ENCODE measurements at regions not wholly inside any gene's neighbourhood (a gene's known extent, or its start where the extent isn't known, plus 50 kb on each side); places are given as distances from the start of the nearest gene placed in this dataset.

DNA sequence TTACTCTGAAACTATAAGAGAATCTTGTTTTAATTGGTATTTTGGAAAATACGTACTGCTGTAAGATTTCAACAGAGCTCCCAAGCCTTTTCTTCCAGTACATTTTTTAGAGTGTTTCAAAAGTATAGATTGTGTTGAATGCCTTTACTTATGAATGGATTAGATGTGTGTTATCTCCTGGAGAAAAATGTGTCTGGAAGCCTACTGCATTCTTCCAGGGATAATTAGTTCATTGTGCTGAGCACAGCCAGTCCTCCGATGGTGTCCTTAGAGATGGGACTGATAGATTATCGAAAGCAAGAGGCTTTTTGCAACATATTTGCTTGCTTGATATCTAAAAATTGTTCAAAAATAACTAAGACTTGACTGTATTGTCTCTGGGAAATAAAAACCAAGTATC is 114.2 kb downstream of the PLEKHG1 start:
- Histone ChIP-seq H3K27ac (ENCODE audit: extremely low read depth, low read depth, low read length) (no peak overlapping the region), H3K9me3 (replicated peaks; ENCODE audit: control insufficient read depth, insufficient read depth, low read depth, low read length) (no peaks in the 10 kb centered on the region), H2AFZ (ENCODE audit: low read depth, low read length) (no peak overlapping the region), H4K20me1 (replicated peaks; ENCODE audit: control insufficient read depth, insufficient read depth, low read length) (no peaks in the 10 kb centered on the region), H3K9me1 (ENCODE audit: control insufficient read depth, insufficient read depth, low read length) (no peaks in the 10 kb centered on the region), H3K36me3 (ENCODE audit: control insufficient read depth, insufficient read depth, low read length) (no peaks in the 10 kb centered on the region), H3K4me3 (no peak overlapping the region), H3K79me2 (ENCODE audit: control insufficient read depth, insufficient read depth, low read length) (no peaks in the 10 kb centered on the region), H3K4me2 (ENCODE audit: insufficient read depth, low read length) (no peak overlapping the region), H3K27me3 (ENCODE audit: control insufficient read depth in 2 of 2, insufficient read depth in 2 of 2, low read length in 2 of 2) (peaks cover 10 to 39% of the 10 kb centered on the region in 2 experiments; a peak in 4 of 5 replicates), H3K9ac (ENCODE audit: insufficient read depth in 1 of 2, low read depth in 2 of 2, low read length in 2 of 2) (no peak overlapping the region), H3K4me1 (replicated peaks in 1 of 2; ENCODE audit: control insufficient read depth in 2 of 2, insufficient read depth in 2 of 2, low read length in 2 of 2) (no peaks in the 10 kb centered on the region)
- POLR2A ChIA-PET: interaction anchor here (1.1 to 1.6 kb wide), 2 partner anchors 9 to 28 kb away, joined by 3 to 4 read pairs; no protein-coding TSS in a partner anchor
- intact Hi-C loops (cut with micrococcal nuclease): no loop called here
- WGBS (ENCODE audit: insufficient coverage, low coverage, missing lambda C conversion rate): 6% methylated on average over 3 of the region's 3 CpGs
- CTCF ChIA-PET (ENCODE audit: low intra/inter-chr PET ratio): no interaction called here
- no TSS peak for BruUV-seq (replicated peaks)
- no peak for ATAC-seq
- no peak for TF ChIP-seq CBFA2T3 (IDR thresholded peaks at IDR 0.05)
- no peak for TF ChIP-seq RNF2 (IDR thresholded peaks at IDR 0.05)
- no peak for TF ChIP-seq BACH1 (tag; IDR thresholded peaks at IDR 0.05)
- TF ChIP-seq SNAPC5 (CRISPR knock-in tag; IDR thresholded peaks at IDR 0.05): no peak
- TF ChIP-seq RHOXF2B (CRISPR knock-in tag; conservative IDR thresholded peaks at IDR 0.05): no peak
- TF ChIP-seq, protein P1, sequence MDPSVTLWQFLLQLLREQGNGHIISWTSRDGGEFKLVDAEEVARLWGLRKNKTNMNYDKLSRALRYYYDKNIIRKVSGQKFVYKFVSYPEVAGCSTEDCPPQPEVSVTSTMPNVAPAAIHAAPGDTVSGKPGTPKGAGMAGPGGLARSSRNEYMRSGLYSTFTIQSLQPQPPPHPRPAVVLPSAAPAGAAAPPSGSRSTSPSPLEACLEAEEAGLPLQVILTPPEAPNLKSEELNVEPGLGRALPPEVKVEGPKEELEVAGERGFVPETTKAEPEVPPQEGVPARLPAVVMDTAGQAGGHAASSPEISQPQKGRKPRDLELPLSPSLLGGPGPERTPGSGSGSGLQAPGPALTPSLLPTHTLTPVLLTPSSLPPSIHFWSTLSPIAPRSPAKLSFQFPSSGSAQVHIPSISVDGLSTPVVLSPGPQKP (CRISPR knock-in tag; IDR thresholded peaks at IDR 0.05): no peak
- no peak for TF ChIP-seq ETV5 (CRISPR knock-in tag; IDR thresholded peaks at IDR 0.05; ENCODE audit: low read depth)
- TF ChIP-seq SRSF1 (IDR thresholded peaks at IDR 0.05; ENCODE audit: low read depth, low read length): no peak
- no peak for TF ChIP-seq SRSF7 (optimal IDR thresholded peaks at IDR 0.05; ENCODE audit: low read depth, low read length)
- TF ChIP-seq ZNF212 (CRISPR knock-in tag; IDR thresholded peaks at IDR 0.05): no peak
- no peak for TF ChIP-seq KDM5B (IDR thresholded peaks at IDR 0.05; ENCODE audit: insufficient replicate concordance, low read depth, low read length)
- no peak for TF ChIP-seq EHMT2 (IDR thresholded peaks at IDR 0.05)
- no peak for TF ChIP-seq KHSRP (IDR thresholded peaks at IDR 0.05)
- in situ Hi-C loops (cut with MboI): no loop called here
- no peak for DNase-seq (ENCODE audit: extremely low read depth in 1 of 4, low spot score in 3 of 4)
- FAIRE-seq: no peak
